Hepatocyte (in vitro differentiated cells): ENCODE measurements at regions not wholly inside any gene's neighbourhood (a gene's known extent, or its start where the extent isn't known, plus 50 kb on each side); places are given as distances from the start of the nearest gene placed in this dataset.

ENCODE experiments used
- DNase-seq: peaks from one replicate; pipeline ENCODE4 v3.0.0-alpha.2; 2016; ENCODE audit warnings: low spot score
- H2AFZ ChIP-seq: fragments of 200-600 bp; sonication (generic); 2 replicates; pipeline ENCODE4 v1.6.0; 2016; ENCODE audit warnings: antibody characterized with exemption, mild to moderate bottlenecking
- H3K27ac ChIP-seq: fragments of 200-600 bp; sonication (generic); 2 replicates; pipeline ENCODE4 v1.5.1; 2016; ENCODE audit warnings: mild to moderate bottlenecking
- H3K27me3 ChIP-seq: fragments of 200-600 bp; sonication (generic); 2 replicates; pipeline ENCODE4 v1.6.1; 2016
- H3K36me3 ChIP-seq: fragments of 200-600 bp; sonication (generic); replicated peaks from 2 replicates; pipeline ENCODE4 v1.5.1; 2016; ENCODE audit warnings: low read depth; ENCODE audit not compliant: insufficient read depth
- H3K4me1 ChIP-seq: fragments of 200-600 bp; sonication (generic); 2 replicates; pipeline ENCODE4 v1.5.1; 2016; ENCODE audit warnings: mild to moderate bottlenecking, moderate library complexity; ENCODE audit not compliant: insufficient read depth
- H3K4me2 ChIP-seq: fragments of 200-600 bp; sonication (generic); 2 replicates; pipeline ENCODE4 v1.6.0; 2016
- H3K4me3 ChIP-seq: fragments of 200-600 bp; sonication (generic); 2 replicates; pipeline ENCODE4 v1.5.1; 2016; ENCODE audit warnings: mild to moderate bottlenecking
- H3K79me2 ChIP-seq: fragments of 200-600 bp; sonication (generic); 2 replicates; pipeline ENCODE4 v1.6.0; 2017; ENCODE audit warnings: mild to moderate bottlenecking
- H3K9me2 ChIP-seq: fragments of 200-600 bp; sonication (generic); replicated peaks from 2 replicates; pipeline ENCODE4 v1.6.0; 2017; ENCODE audit warnings: mild to moderate bottlenecking; ENCODE audit not compliant: insufficient read depth
- H3K9me3 ChIP-seq: fragments of 200-600 bp; sonication (generic); 2 replicates; pipeline ENCODE4 v1.5.1; 2016; ENCODE audit warnings: low read depth, mild to moderate bottlenecking
- H4K20me1 ChIP-seq: fragments of 200-600 bp; sonication (generic); 2 replicates; pipeline ENCODE4 v1.6.0; 2016; ENCODE audit warnings: mild to moderate bottlenecking; ENCODE audit not compliant: insufficient read depth, poor library complexity, severe bottlenecking
- EZH2 ChIP-seq: fragments of 200-600 bp; sonication (generic); IDR thresholded peaks from 2 replicates; pipeline ENCODE4 v1.6.1; 2016; ENCODE audit warnings: antibody characterized with exemption, mild to moderate bottlenecking, borderline replicate concordance
- EZH2phosphoT487 ChIP-seq: fragments of 200-600 bp; sonication (generic); IDR thresholded peaks from one replicate; pipeline ENCODE4 v1.6.1; 2018; ENCODE audit warnings: antibody characterized with exemption, mild to moderate bottlenecking, low read depth, moderate library complexity; ENCODE audit not compliant: unreplicated experiment, severe bottlenecking
- WGBS: methylation state at CpG from one replicate; pipeline ENCODE4 v1.1.6; 2016; ENCODE audit warnings: low lambda C conversion rate; ENCODE audit errors: missing lambda C conversion rate; 5-methylcytosine and 5-hydroxymethylcytosine counted together
- TF ChIP-seq, protein P1 (sequence below): fragments of 200-600 bp; sonication (generic); IDR thresholded peaks from 2 replicates; pipeline ENCODE4 v1.5.1; 2016; ENCODE audit warnings: antibody characterized with exemption, mild to moderate bottlenecking; ENCODE audit not compliant: poor library complexity

DNA sequence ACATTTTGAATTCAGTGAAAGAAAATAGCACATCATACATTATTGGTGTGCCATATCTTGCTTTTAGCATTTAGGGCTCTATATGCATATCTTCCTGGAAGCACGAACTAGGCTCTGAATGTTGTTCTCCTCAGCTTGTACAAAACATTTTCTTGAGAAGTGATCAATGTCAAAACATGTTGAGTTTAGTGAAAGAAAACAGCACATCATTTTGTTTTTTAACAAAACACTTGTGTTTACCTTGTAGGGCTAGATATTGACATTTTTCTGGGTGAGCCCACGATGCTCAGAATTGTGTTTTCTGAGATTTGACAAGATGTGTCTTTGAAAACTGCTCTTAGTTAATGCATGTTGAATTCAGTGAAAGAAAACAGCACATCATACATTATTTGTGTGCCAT is 81.0 kb downstream of the ASCL4 start:
- Histone ChIP-seq H2AFZ (no peak overlapping the region), H3K36me3 (no peaks in the 10 kb centered on the region), H4K20me1 (no peaks in the 10 kb centered on the region), H3K79me2 (no peaks in the 10 kb centered on the region), H3K4me3 (no peak overlapping the region), H3K9me3 (no peaks in the 10 kb centered on the region), H3K27ac (no peak overlapping the region), H3K4me1 (no peaks in the 10 kb centered on the region), H3K9me2 (no peaks in the 10 kb centered on the region), H3K4me2 (no peak overlapping the region), H3K27me3 (peaks cover 52% of the 10 kb centered on the region)
- DNase-seq, result no peak
- WGBS, result 86% methylated on average over 2 of the region's 2 CpGs
- TF ChIP-seq EZH2phosphoT487, result no peak
- TF ChIP-seq, protein P1, sequence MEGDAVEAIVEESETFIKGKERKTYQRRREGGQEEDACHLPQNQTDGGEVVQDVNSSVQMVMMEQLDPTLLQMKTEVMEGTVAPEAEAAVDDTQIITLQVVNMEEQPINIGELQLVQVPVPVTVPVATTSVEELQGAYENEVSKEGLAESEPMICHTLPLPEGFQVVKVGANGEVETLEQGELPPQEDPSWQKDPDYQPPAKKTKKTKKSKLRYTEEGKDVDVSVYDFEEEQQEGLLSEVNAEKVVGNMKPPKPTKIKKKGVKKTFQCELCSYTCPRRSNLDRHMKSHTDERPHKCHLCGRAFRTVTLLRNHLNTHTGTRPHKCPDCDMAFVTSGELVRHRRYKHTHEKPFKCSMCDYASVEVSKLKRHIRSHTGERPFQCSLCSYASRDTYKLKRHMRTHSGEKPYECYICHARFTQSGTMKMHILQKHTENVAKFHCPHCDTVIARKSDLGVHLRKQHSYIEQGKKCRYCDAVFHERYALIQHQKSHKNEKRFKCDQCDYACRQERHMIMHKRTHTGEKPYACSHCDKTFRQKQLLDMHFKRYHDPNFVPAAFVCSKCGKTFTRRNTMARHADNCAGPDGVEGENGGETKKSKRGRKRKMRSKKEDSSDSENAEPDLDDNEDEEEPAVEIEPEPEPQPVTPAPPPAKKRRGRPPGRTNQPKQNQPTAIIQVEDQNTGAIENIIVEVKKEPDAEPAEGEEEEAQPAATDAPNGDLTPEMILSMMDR, result no peak
- no peak for TF ChIP-seq EZH2

DNA sequence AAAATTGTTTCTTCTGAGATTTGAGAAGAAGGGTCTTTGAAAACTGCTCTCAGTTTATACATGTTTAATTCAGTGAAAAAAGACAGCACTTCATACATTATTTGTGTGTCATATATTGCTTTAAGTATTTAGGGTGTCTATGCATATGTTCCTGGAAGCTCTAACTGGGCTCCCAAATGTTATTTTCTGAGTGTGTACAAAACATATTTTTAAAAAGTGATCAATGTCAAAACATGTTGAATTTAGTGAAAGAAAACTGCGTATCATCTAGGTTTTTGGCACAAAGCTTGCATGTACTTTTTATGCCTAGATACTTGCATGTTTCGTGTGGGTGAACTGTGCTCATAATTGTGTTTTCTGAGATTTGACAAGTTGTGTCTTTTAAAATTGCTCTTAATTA is 81.6 kb downstream of the ASCL4 start:
- no peak overlapping the region for H3K27ac ChIP-seq
- no peak overlapping the region for H2AFZ ChIP-seq
- H3K4me3 ChIP-seq, result no peak overlapping the region
- DNase-seq, result no peak
- no peaks in the 10 kb centered on the region for H3K79me2 ChIP-seq
- no peaks in the 10 kb centered on the region for H3K9me2 ChIP-seq
- H3K36me3 ChIP-seq, result no peaks in the 10 kb centered on the region
- WGBS, result 44% methylated on average over 2 of the region's 2 CpGs
- H3K4me2 ChIP-seq, result no peak overlapping the region
- H4K20me1 ChIP-seq, result no peaks in the 10 kb centered on the region
- peaks cover 59% of the 10 kb centered on the region for H3K27me3 ChIP-seq
- H3K4me1 ChIP-seq, result no peaks in the 10 kb centered on the region
- no peak for TF ChIP-seq EZH2
- TF ChIP-seq EZH2phosphoT487, result no peak
- TF ChIP-seq, protein P1, result no peak
- no peaks in the 10 kb centered on the region for H3K9me3 ChIP-seq

DNA sequence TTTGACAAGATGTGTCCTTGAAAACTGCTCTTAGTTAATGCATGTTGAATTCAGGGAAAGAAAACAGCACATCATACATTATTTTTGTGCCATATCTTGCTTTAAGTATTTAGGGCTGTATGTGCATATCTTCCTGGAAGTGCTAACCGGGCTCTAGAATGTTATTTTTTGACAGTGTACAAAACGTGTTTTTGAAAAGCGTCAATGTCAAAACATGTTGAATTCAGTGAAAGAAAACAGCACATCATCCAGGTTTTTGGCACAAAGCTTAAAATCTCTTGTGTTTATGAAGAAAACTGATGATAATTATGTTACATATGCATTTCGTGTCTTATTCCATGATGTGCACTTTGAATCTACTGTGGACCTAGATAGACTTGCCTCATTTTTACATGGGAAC is 82.7 kb downstream of the ASCL4 start:
- Histone ChIP-seq H3K27ac (no peak overlapping the region), H3K36me3 (no peaks in the 10 kb centered on the region), H3K79me2 (no peaks in the 10 kb centered on the region), H3K4me2 (no peak overlapping the region), H2AFZ (no peak overlapping the region), H3K27me3 (peaks cover 68% of the 10 kb centered on the region), H3K9me3 (no peaks in the 10 kb centered on the region), H3K9me2 (no peaks in the 10 kb centered on the region), H3K4me1 (no peaks in the 10 kb centered on the region), H3K4me3 (no peak overlapping the region), H4K20me1 (no peaks in the 10 kb centered on the region)
- DNase-seq, result no peak
- 85% methylated on average over 4 of the region's 4 CpGs for WGBS
- TF ChIP-seq EZH2phosphoT487 (no peak), EZH2 (no peak)
- TF ChIP-seq, protein P1, result no peak

DNA sequence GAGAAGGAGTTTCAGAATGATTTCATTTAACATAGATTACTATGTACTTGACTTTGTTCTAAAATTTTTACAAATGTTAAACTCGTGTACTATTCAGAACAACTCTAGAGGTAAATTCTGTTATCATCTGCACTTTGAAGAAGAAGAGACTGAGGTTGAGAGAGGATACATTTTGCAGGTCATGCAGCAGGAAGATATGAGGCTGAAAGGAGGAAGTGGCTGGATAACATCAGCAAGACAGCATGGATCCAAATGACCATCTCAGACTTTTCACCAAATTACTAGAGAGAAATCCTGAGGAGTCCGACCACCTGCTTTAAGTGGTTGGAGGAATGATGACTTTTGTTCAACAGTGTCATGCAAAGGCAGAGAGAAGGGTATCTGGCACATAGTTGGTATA is 84.9 kb downstream of the ASCL4 start:
- H4K20me1 ChIP-seq, result no peaks in the 10 kb centered on the region
- no peaks in the 10 kb centered on the region for H3K9me3 ChIP-seq
- peaks cover 72% of the 10 kb centered on the region for H3K27me3 ChIP-seq
- 57% methylated on average over 2 of the region's 2 CpGs for WGBS
- H3K4me2 ChIP-seq, result no peak overlapping the region
- TF ChIP-seq, protein P1, result no peak
- TF ChIP-seq EZH2, result no peak
- TF ChIP-seq EZH2phosphoT487, result no peak
- H3K36me3 ChIP-seq, result no peaks in the 10 kb centered on the region
- no peak overlapping the region for H3K4me3 ChIP-seq
- no peak overlapping the region for H2AFZ ChIP-seq
- no peak overlapping the region for H3K27ac ChIP-seq
- DNase-seq, result no peak
- H3K4me1 ChIP-seq, result peaks cover 5% of the 10 kb centered on the region
- no peaks in the 10 kb centered on the region for H3K79me2 ChIP-seq
- no peaks in the 10 kb centered on the region for H3K9me2 ChIP-seq
